Brain microvascular endothelial cell (primary cell): ENCODE measurements at regions not wholly inside any gene's neighbourhood (a gene's known extent, or its start where the extent isn't known, plus 50 kb on each side); places are given as distances from the start of the nearest gene placed in this dataset.

Experiments used
- DNase-seq: peaks from one replicate; pipeline ENCODE4 v3.0.0-alpha.2; 2020
- H3K27ac ChIP-seq: fragments of 250-450 bp; sonication (Bioruptor Pico); 2 replicates; pipeline ENCODE4 v1.5.1; 2020; ENCODE audit warnings: mild to moderate bottlenecking, moderate library complexity
- H3K27me3 ChIP-seq: fragments of 250-450 bp; sonication (Bioruptor Pico); replicated peaks from 2 replicates; pipeline ENCODE4 v1.5.1; 2020; ENCODE audit warnings: mild to moderate bottlenecking
- H3K36me3 ChIP-seq: fragments of 250-450 bp; sonication (Bioruptor Pico); replicated peaks from 2 replicates; pipeline ENCODE4 v1.5.1; 2020; ENCODE audit warnings: mild to moderate bottlenecking
- H3K4me3 ChIP-seq: 2 replicates; pipeline ENCODE4 v1.5.1; 2011; ENCODE audit warnings: low read depth, mild to moderate bottlenecking, control low read depth, low read length, moderate library complexity
- in situ Hi-C: cut with HindIII; loops from 2 replicates; pipeline ENCODE4 v1.10.0; 2017; ENCODE audit warnings: low sequenced_read_pairs, low pct_ligation_motif_present
- TF ChIP-seq, protein P1 (sequence below): IDR thresholded peaks from 2 replicates; pipeline ENCODE4 v1.5.1; 2011; ENCODE audit warnings: low read depth, mild to moderate bottlenecking, moderate library complexity, low read length, control low read depth, inconsistent platforms; ENCODE audit errors: missing control alignments

DNA sequence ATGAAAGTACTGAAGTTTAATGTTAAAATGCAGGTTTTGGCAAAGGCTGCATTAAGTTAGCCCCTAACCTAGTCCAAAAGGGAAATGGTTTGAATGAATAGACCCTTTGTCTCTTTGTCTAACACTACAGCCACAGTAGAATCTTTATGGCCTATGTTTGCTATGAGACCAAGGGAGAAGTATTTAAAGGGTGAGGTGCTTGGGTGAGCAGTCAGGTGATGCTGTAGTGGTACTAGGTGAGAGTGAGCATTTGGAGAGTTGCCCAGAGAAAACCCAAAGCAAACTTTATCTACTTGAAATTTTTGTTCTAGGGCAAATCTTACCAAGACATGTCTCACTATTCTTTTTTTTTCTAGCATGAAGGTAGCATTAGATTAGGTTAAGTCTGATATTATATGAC lies 1961.4 kb upstream of the WWC1 start:
- Histone ChIP-seq H3K27ac (no peak overlapping the region), H3K36me3 (no peaks in the 10 kb centered on the region), H3K4me3 (no peak overlapping the region), H3K27me3 (no peaks in the 10 kb centered on the region)
- DNase-seq = no peak
- in situ Hi-C loops = no loop called here
- TF ChIP-seq, protein P1, sequence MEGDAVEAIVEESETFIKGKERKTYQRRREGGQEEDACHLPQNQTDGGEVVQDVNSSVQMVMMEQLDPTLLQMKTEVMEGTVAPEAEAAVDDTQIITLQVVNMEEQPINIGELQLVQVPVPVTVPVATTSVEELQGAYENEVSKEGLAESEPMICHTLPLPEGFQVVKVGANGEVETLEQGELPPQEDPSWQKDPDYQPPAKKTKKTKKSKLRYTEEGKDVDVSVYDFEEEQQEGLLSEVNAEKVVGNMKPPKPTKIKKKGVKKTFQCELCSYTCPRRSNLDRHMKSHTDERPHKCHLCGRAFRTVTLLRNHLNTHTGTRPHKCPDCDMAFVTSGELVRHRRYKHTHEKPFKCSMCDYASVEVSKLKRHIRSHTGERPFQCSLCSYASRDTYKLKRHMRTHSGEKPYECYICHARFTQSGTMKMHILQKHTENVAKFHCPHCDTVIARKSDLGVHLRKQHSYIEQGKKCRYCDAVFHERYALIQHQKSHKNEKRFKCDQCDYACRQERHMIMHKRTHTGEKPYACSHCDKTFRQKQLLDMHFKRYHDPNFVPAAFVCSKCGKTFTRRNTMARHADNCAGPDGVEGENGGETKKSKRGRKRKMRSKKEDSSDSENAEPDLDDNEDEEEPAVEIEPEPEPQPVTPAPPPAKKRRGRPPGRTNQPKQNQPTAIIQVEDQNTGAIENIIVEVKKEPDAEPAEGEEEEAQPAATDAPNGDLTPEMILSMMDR = no peak

DNA sequence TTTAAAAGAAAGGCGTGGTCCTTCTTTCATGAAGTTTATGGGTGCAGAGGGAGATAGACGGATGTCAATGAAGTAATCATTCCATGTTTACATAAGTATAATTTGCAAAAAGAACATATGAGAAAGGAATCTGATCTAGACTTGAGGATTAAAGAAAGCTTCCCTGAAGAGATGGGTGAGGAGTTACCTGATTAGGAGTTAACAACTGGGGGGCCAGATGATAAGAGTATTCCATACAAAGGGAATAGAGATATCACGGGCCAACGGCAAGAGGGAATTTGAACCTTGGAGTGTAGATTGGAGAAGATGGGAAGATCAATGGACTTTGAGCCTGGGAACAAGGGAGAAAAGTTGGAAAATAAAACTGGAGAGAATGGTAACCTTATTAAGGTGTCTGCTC lies 1959.9 kb upstream of the WWC1 start:
- Histone ChIP-seq H3K4me3 (no peak overlapping the region), H3K36me3 (no peaks in the 10 kb centered on the region), H3K27me3 (no peaks in the 10 kb centered on the region), H3K27ac (no peak overlapping the region)
- TF ChIP-seq, protein P1 = no peak
- DNase-seq = no peak
- in situ Hi-C loops = no loop called here

DNA sequence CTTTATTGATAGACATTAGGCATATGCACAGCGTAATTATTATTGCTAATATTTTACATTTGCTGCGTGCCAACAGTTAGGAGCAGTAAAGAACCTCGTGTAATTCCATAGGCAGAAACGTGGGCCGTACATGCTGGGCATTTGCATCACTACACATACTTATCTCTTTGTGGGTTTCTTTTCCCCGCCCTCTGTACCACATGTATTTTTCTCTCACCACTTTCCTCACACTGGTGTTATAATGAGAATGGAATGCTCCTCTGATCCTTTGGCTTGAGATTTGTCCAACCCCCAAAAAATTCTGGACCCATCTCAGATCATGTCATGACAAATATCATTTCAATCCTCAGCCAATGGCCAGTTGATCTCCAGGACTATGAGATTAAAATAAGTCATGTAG lies 1952.6 kb upstream of the WWC1 start:
- Histone ChIP-seq H3K4me3 (no peak overlapping the region), H3K27me3 (no peaks in the 10 kb centered on the region), H3K36me3 (no peaks in the 10 kb centered on the region), H3K27ac (no peak overlapping the region)
- in situ Hi-C loops = no loop called here
- DNase-seq = no peak
- TF ChIP-seq, protein P1 = no peak

DNA sequence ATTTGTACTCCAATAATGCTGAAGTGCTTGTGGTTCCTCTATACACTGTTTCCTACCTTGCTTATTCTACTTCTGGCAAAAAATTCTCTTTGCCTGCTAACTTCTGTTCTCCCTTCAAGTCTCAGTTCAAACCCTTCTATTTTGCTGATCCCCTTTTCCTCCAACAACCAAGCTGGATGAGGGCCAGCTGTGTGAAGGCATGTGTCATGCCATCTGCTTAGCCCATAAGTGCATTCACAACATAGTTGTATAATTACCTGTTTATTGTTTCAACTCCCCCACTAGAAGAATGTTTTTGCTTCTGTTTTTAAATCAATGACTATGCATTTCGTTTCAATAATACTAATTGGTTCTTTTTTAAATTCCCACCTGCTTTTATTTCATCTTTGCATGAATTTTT lies 1951.4 kb upstream of the WWC1 start:
- H3K4me3 ChIP-seq = no peak overlapping the region
- H3K27me3 ChIP-seq = no peaks in the 10 kb centered on the region
- H3K27ac ChIP-seq = no peak overlapping the region
- DNase-seq = no peak
- TF ChIP-seq, protein P1 = no peak
- in situ Hi-C loops = no loop called here
- no peaks in the 10 kb centered on the region for H3K36me3 ChIP-seq

DNA sequence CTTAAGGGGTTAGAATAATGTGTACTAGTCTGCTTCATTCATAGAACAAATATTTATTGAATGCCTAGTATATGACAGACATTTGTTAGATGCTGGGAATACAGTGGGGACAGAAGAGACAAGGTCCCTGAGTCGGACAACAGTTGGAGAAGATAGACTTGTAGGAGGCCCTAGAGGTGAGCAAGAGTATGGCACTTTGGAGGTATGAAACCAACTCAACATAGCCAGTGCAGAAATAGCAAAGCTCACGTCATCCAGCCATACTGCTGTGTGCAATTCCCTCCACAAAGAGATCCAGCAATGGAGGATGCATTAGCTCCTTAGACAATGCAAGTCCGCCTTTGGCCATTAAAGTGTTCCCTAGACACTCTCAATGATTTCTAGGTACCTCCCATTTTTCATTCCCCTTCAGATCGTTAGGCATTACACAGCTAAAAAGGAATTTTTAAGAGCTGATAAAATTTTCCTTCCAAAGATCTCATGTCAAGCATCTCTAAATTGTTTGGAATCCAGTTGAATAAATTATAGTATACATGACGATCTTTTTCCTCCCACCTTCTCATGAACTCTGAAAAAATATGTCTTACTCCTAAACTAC lies 1949.6 kb upstream of the WWC1 start:
- in situ Hi-C loops = no loop called here
- Histone ChIP-seq H3K27ac (no peak overlapping the region), H3K36me3 (no peaks in the 10 kb centered on the region), H3K4me3 (no peak overlapping the region), H3K27me3 (no peaks in the 10 kb centered on the region)
- TF ChIP-seq, protein P1 = peak; percentile 40
- no peak for DNase-seq

DNA sequence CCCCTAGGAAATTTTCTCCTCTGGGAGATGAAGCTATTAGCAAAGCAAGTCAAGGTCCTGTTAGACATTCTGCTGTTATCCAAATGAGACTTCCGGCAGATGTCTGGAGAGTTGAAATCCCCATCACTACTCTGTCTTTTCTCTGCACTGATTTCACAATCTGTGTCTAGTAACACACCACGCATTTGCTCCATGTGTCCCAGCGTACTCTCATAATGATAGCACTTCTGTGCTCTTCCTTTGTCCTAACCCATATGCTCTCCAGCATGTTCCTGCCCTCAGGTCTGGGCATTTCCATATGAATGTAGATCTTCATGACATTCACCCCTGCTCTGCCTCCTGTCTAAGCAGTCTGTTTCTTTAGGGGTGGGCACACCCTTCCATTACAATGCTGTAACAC lies 1949.0 kb upstream of the WWC1 start:
- in situ Hi-C loops = no loop called here
- Histone ChIP-seq H3K27me3 (no peaks in the 10 kb centered on the region), H3K27ac (no peak overlapping the region), H3K4me3 (no peak overlapping the region), H3K36me3 (no peaks in the 10 kb centered on the region)
- no peak for DNase-seq
- TF ChIP-seq, protein P1 = no peak
